Dedifferentiated amniotic fluid mesenchymal stem cell (primary cell): ENCODE measurements at regions not wholly inside any gene's neighbourhood (a gene's known extent, or its start where the extent isn't known, plus 50 kb on each side); places are given as distances from the start of the nearest gene placed in this dataset.
"Not testable (repeated sequence)": the region's sequence is repeated elsewhere in the genome, so short reads cannot be mapped to it uniquely, and the experiment has no call there.

Experiments used
- DNase-seq: peaks from one replicate; pipeline ENCODE4 v3.0.0-alpha.2; 2016; ENCODE audit errors: extremely low spot score

DNA sequence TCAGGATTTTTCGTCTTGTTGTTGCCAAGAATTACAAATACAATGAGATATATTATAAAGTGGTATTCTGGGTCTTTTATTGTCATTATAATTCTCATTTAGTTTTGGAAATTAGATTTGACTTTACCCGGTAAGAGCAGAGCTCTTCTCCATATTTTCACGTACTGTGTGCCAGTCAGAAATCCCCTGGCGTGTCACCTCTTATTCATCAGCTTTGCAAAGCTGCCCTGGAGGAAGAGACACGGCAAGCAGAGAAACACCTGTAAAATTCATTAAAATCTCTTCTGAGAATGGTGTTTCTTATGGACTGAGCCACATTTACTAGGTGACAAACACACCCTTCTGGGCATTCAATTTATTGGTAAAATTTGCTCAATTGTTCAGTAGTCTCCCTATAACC, 440.4 kb downstream of the HINT1 start:
- no peak for DNase-seq

DNA sequence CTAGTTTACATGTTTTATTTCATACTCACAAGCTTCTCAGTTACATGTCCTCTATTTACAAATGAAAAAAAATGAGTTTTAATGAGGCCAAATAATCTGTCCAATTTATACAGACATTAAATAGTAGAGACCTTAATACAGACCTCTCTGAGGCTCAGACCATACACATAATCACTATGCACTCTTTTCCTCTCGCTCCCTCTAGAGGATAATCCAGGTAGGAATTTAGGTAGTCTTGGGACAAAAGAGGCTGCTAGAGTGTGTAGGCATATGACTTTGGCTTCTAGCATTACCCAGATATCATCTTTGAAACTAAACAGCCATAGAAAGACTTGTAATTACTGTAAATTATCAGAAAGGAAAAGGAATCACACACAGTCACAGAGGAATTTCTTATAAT, 444.7 kb downstream of the HINT1 start:
- DNase-seq = peak; percentile 40

DNA sequence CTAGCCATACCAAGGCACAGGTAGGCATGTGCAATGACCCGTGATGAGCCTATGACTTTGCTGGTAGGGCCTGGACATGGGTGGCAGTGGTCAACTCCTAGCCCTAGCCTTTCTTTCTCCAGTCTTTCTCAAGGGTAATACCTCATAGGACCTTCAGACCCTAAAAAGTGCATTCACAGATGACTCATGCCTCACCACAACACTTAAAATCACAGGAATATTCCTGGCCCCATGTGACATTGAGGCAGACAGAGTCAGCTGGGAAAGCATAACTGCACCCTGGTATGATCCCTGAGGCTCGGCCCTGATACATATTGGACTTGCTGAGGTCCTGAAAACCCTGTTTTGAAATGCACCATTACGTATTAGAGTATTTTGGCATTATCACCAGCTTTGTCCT, 449.5 kb downstream of the HINT1 start:
- no peak for DNase-seq

DNA sequence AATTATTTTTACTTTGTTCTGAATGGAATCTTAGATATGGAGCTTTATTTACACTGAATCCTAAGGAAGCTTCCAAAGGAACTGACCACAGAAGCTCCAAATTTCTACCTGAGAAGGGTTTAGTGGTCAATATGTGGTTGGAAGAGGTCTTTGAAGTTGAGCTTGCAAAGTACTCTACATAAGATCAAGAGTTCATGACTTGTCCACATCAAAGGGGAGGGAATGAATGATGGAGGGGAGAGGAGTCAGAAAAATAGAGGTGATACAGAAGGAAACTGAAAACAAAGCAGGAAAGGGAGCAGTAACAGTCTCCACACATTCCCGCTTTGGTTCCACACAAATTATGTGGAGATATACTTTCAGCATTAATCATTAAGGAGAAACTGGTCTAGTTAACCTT, 450.9 kb downstream of the HINT1 start:
- DNase-seq = no peak

DNA sequence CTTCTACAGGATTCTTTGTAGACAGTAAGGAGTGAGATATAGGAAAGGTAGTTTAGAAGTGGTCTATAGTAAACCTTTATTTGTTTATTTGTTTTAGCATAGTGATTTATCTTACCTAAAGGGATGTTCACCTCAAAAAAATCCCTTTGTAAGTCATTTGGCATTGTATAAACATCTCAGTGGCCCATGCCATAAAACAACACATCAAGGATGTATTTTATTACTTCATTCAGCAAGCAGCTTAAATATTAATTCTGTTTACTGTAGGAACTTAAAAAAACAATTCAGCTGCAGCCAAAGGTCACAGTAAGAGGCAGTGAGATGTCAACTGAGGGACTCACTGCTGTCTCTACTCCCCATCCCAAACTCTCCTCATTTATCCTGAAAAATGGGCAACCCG, 452.7 kb downstream of the HINT1 start:
- no peak for DNase-seq

DNA sequence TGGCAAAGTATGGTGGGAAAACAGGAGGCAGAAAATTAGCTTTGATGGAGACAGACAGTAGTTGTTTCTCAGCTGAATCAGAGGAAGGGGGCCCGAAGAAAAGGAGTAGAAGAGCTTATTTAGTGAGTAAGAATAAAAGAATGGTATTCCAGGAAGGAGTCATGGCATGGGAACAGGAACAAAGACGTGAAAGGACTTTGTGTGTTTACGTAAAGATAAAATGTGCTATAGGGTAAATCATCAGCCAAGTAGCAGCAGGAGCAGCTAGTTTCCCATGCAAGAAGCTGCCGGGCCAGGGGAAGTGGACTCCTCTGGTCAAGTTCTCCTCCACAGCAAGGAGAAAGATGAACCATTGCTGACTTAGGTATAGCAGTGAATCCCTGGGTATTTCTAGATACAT, 454.5 kb downstream of the HINT1 start:
- no peak for DNase-seq

DNA sequence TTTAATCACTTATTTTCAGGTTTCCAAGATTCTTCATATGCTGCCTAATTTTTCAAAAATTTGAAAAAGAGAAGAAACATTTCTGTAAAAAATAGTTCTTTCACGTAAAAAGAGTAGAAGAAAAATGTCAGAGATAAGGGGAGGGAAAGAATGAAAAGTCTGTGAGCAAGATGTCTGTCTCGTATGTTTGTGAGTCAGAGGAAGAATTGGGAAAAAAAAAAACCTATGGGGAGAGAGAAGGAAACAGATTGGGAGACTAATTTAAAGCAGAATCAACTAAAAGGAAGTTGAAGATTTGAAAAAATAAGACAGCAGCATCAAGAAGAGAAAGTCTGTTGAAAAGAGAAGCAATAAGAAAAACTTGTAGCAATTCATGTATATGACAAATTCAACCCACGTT, 456.3 kb downstream of the HINT1 start:
- DNase-seq = no peak

DNA sequence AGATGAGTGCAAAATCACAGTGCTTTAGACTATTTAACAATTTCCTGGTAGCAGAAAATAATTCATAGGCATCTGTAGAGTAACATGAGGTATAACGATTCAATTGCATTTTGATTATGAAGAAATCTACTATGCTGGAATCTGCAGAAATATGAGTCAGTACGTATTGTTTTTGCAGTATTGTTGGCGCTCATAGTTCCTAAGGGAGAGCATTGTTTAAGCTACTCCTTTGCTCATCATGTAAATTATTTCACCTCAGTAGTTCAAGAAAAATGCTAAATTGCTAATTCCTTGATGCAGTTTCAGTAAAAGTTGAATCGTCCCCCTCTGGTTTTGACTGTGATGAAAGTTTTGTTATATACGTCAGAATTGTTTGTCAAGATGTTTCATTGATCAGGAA, 458.4 kb downstream of the HINT1 start:
- DNase-seq = no peak

DNA sequence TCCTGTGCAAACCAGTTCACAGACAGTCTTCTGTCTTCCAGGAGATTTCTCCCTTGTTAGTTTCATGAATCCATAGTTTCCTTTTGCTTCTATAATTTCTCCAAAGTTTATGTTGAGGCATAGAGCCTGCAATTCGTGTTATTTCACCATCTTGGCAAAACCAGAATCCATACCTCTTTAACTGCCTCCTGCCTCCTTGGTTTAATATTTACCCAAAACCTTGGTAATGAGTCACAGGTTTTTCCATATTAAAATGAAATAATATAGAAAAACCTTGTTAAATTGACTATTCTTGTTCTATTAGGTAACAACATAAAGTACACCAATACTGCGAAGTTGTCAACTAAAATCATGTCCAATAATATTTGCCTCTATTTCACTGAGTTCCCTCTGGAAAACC, 459.7 kb downstream of the HINT1 start:
- DNase-seq = no peak

DNA sequence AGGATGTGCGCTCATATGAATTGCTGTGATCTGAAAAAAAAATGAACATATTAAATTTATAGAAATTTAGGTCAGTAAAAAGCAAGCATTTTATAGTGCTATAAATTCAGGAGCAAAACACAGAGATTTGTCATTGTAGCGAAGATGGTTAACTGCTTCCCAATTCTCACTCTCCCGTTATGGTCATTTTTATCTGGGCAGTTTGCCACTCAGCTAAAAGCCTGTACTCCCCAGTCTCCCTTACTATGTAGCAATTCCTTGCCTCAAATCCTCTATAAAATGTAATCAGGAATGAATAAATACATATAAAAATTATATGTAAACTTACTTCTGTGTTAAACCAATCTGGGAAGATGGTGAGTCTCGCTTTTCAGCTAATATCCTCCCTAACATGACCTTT, 471.5 kb downstream of the HINT1 start:
- no peak for DNase-seq

DNA sequence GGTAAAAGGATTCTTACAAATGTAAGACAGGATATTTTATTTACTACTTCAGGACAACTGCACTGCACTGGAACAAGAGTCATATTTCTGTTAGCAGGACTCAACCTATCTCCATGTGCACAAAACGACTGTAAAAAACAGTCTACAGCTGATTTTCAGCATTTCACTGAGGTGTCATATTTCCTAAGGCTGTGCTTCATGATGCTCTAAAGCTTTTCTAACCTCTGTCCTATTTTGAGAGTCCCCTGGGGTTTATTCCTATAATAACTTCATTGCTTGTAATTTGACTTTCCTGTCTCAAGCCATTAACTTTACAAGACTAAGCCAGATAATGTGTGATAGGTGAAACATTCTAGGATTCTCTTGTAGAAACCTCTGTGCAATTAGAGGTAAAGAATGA, 472.3 kb downstream of the HINT1 start:
- DNase-seq = peak; percentile 41

DNA sequence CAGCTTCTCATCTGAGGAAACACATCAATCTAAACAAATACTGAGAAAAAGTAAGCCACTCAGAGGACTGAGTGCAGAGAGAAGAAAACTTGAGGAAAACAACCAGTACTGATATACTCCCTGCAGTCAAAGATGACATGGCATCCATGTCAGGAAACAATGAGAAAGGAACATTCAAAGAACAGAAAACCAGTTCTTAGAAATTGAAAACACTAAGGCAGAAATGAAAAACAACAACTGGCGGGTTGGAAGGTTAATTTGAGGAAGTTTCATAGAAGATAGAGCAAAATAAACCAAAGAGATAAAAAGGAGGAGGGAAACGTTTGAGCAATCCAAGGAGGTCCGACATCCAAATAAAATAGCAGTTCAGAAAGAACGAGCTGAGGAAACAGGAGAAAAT, 475.2 kb downstream of the HINT1 start:
- no peak for DNase-seq

DNA sequence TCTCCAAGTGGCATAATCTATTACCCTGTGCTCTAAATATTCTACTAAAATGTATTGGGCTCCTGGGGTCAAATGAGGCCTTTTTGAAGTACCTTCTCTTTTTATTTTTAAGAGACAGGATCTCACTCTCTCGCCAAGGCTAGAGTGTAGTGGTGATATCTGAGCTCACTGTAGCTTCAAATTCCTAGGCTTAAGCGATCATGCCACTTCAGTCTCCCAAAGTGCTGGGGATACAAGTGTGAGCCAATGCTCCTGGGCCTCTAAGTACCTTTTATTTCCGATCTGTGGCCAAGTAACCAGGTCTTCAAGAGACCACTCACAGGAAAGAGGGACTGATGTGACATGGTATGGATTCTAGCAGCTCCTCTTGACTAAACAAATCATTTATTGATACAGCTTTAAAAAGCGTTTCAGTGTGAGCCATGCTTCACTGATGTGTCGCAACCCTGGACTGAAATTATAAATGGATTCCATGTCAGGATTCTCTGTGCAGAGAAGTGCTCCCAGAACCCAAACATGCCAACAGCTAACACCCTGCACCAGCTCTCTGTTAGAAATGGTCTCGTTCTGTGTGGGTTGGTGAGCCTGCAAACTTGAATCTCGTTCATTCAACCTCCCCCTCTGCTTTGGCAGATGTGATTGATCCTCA, 477.8 kb downstream of the HINT1 start:
- no peak for DNase-seq

DNA sequence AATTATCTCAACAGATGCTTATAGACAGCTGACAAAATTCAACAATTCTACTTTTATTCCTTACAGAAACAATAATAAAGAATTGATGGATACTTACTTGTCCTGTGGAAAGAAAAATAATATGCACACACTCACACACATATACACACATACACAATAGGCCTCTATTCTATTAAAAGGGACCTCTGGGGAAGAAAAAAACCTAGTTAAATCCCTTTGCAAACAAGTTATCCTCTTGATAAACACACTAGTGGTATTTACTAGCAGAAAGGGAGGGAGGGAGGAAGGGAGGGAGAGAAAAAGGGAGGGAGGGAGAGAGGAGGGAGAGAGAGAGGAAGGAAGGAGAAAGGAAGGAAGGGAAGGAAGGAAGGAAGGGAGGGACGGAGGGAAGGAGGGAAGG, 486.4 kb downstream of the HINT1 start:
- DNase-seq = no peak

DNA sequence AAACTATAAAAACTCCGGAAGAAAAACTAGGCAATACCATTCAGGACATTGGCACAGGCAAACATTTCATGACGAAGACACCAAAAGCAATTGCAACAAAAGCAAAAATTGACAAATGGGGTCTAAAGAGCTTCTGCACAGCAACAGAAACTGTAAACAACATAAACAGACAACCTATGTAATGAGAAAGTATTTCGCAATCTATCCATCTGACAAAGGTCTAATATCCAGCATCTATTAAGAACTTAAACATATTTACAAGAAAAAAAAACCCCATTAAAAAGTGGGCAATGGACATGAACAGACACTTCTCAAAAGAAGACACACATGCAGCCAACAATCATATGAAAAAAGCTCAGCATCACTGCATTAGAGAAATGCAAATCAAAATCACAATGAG, 498.6 kb downstream of the HINT1 start:
- DNase-seq = no peak

DNA sequence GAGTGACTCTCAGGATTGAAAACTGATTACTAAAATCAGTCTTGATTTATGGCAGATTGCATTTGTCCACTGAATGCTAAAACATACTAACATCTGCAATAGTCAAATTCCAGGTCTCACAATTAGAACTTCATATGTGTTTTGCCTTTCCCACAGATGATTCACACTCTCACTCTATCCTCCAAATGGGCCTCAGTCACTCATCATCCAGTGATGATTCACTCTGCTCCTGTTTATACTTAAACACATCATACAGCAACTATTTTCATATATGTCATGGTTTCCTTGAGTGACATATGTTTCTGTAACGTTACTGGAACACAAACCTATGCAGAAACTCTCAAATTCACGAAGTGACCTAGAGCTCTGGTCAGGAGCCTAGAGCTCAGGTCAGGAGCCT, 512.9 kb downstream of the HINT1 start:
- peak; percentile 77 for DNase-seq

DNA sequence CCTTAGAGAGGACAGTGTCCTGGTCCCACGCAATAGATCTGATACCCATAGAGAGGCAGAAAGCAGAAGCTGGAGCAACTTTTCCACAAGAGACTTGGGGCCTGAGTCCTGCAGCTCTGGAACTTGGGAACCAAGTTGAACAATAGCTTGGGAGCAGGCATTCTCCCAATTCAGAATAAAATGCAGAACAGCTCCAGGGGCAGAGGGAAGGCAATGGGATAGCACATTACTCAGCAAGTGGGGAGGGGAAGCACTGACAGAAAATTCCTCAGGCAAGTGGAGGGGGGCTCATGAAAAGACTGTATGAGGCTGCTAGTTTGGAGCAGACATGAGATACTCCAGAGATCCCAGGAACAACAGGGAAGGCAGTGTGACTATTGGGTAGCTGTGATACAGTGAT, 513.6 kb downstream of the HINT1 start:
- DNase-seq = no peak

DNA sequence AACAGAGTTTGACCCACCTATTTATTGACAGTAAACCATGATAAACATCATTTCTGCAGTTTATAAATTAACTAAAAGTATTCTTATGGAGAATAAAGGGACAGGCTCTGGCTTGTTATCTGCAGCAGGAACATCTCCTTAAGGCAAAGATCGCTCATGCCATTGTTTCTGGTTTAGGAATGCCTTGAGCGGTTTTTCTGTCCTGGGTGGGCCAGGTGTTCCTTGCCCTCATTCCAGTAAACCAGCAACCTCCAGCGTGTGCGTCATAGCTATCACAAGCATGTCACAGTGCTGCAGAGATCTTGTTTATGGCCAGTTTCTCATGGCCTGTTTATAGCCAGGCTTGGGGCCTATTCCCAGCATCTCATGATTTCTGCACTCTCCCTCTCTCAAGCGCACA, 521.7 kb downstream of the HINT1 start:
- DNase-seq = no peak

DNA sequence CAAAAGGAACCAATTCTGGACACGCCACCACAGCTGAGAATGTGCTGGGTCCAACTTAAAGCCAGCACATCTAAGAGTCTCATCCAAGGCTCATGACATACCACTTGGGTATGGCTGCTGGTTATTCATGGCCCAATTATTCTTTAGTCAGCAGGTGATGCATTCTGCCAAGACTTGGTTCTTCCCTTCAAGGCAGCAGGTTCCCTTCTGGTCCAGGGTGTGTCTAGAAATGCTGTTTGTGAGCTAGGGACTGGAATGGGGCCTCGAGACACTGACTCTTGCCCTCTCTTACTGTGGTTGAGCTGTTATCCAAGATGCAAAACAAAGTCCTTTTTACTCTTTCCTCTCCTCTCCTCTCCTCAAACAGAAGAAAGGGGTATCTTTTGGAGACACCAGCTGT, 522.6 kb downstream of the HINT1 start:
- no peak for DNase-seq

DNA sequence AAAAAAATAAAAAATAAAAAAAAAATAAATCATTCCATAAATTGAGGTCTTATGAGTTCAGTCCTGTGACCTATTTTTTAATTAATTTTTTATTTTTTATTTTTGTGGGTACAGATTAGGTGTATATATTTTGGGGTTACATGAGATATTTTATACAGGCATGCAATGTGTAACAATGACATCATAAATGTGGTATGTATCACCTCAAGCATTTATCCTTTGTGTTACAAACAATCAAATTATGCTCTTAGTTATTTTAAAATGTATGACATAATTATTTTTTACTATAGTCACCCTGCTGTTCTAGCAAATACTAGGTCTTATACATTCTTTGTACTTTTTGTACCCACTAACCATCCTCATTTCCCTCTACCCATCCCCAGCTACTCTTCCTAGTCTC, 537.9 kb downstream of the HINT1 start:
- DNase-seq = no peak

DNA sequence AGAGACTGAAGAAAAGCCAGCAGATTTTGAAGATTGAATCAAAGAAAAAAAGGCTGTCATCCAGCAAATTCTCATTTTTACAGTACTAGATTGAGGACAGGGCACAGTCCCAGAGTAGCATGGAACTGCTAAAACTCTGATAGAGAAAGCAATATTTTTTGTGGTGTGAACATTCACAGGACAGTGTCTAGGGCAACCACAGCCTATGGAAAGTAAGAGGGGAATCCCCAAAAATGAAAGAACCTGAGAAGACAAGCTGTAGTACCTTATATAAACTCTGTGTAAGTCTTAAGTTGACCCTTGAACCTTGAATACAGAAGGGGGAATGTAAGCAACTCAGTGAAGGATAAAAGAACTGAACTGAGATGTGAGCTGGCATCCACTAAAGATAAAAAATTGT, 540.3 kb downstream of the HINT1 start:
- no peak for DNase-seq

DNA sequence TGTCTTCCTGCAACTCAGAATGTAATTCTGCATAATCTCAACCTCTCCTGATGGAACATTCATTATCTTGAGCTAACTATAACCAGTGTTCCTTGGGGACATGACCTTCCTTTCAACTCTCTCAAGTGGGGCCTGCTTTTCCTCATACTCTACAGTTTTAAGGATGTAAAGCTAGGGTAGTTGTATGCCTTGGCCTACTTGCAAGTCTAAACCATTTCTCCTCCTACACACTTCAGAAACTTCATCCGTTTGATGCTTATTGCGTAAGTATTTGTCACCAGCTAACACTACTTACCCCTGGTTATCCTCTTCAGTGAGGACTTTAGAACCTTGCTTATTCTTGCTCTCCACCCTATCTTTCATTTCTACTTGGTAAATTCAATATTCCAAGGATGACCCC, 548.9 kb downstream of the HINT1 start:
- no peak for DNase-seq

DNA sequence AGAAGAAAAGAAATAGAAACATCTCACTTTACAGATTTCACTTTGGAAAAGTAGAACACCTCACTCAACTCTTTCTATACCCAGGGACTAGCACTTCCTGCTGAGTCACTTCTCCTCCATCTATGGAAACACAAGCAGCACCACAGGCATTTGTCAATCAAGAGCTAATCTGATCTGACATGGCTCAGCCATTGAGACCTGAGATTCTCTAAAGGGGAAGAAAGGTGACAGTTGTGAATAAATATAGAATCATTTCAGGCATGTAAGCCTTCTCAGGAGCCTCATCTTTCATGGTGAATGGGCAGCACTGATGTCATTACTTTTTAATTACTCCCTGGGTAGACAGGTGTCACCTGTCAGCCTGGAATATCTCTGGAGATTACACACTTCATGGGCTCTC, 559.8 kb downstream of the HINT1 start:
- DNase-seq = no peak

DNA sequence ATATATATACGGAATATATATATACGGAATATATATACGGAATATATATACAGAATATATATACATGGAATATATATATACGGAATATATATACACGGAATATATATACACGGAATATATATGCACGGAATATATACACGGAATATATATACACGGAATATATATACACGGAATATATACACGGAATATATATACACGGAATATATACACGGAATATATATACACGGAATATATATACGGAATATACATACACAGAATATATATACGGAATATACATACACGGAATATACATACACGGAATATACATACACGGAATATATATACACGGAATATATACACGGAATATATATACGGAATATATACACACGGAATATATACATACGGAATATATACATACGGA, 568.4 kb downstream of the HINT1 start:
- not testable (repeated sequence) for DNase-seq

DNA sequence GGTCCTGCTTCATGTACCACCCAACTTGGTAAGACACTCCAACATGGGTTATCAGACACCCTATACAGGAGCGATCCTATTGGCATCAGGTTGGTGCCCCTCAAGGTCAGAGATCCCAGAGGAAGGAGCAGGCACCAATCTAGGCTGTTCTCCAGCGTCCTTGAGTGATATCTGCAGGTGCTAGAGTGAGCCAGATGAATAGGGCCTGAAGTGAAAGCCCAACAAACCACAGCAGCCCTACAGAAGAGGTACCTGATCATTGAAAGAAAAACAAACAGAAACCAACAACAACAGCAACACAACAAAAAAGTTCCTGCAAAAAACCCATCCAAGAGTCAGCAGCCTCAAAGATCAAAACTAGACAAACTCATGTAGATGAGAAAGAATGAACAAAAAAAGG, 584.8 kb downstream of the HINT1 start:
- no peak for DNase-seq
